Ovary (tissue), 7 donors: ENCODE measurements at regions not wholly inside any gene's neighbourhood (a gene's known extent, or its start where the extent isn't known, plus 50 kb on each side); places are given as distances from the start of the nearest gene placed in this dataset.

ENCODE experiments used
- DNase-seq, 5 donors: peaks; one replicate each; pipeline ENCODE4 v3.0.0-alpha.2; 2019 to 2020
- H3K27ac ChIP-seq, 2 donors: fragments of 200-600 bp; one replicate each; pipeline versions ENCODE4 v1.5.1 to v1.8.0; 2019 to 2022
- H3K27me3 ChIP-seq: fragments of 200-600 bp; one replicate; pipeline ENCODE4 v1.8.0; 2022
- H3K36me3 ChIP-seq: fragments of 200-600 bp; sonication (generic); one replicate; pipeline ENCODE4 v1.5.1; 2019
- H3K4me1 ChIP-seq: one replicate; pipeline ENCODE4 v1.8.1; 2013; ENCODE audit warnings: mild to moderate bottlenecking, moderate library complexity; ENCODE audit not compliant: insufficient read depth
- H3K4me3 ChIP-seq: fragments of 200-600 bp; sonication (generic); one replicate; pipeline ENCODE4 v1.5.1; 2017
- H3K9me3 ChIP-seq, 2 donors: fragments of 200-600 bp in 1 of 2; sonication (generic) in 1 of 2; one replicate each; pipeline versions ENCODE4 v1.5.1 to v1.8.1; 2013 to 2019; ENCODE audit warnings: mild to moderate bottlenecking in 1 of 2, moderate library complexity in 1 of 2
- CTCF ChIP-seq, 3 donors: fragments of 450-650 bp in 2 of 3; fragments of 200-600 bp in 1 of 3; IDR thresholded peaks; one replicate each; pipeline versions ENCODE4 v1.5.1 to v1.8.0; 2016 to 2022; ENCODE audit warnings: antibody characterized with exemption in 3 of 3, mild to moderate bottlenecking in 1 of 3
- EP300 ChIP-seq: sonication (generic); formaldehyde crosslinking; IDR thresholded peaks from one replicate; pipeline ENCODE4 v1.6.1; 2017; ENCODE audit warnings: antibody characterized with exemption
- POLR2A ChIP-seq: fragments of 450-650 bp; IDR thresholded peaks from one replicate; pipeline ENCODE4 v1.6.1; 2017; ENCODE audit warnings: antibody characterized with exemption, mild to moderate bottlenecking, moderate library complexity
- WGBS, 3 donors: extraction: QIAGEN DNeasy Blood & Tissue Kit in 1 of 3; methylation state at CpG; one replicate each; pipeline versions ENCODE4 v1.1.5 to v1.1.7; 2013 to 2017; 5-methylcytosine and 5-hydroxymethylcytosine counted together
- intact Hi-C, 4 donors: fragments of 100-400 bp; cut with DNase I; formaldehyde crosslinking; loops; one replicate each; pipeline versions ENCODE4 v1.11.0 to v1.15.1; 2022 to 2023
- donor health status: DM: no; HTN: no; CAD: no; lungs with moderate emphysema.
- donor health status: DM: no; HTN: no; CAD: no.
- donor health status: Bipolar disorder and iron deficiency.
- donor health status: DM: no; HTN: no; CAD: no.
- donor health status: DM: yes; HTN: yes; CAD: no.

DNA sequence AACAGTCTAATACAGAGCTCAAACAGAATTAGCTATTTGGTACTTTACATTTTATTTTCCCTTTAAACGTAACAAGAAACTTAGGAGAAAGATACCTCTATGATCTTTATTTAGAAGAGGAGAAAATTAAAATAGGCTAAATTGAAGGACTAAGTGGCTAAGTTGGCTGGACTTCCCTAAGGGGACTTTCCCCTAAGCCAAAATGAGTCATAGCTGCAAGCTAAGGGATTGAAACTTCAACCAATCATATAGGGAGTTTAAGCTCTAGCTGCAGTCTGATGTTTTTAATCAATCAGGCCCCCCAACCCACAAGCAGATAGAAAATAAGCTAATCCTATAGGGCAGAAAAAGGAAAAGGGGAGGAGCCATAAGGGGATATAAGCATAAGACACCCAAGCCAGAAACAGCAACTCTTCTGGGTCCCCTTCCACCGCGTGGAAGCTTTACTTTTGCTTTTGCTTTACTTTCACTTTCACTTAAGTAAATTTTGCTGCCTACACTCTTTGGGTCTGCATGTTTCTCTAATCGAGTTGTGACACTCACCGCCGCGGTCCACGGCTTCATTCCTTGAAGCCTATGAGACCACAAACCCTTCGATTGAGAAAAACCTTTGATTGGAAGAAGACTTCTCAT is 1108.5 kb upstream of the EPHA6 start:
- Histone ChIP-seq H3K36me3 (no peaks in the 10 kb centered on the region), H3K4me1 (no peaks in the 10 kb centered on the region), H3K27ac (no peak overlapping the region), H3K27me3 (no peaks in the 10 kb centered on the region), H3K4me3 (no peak overlapping the region), H3K9me3 (no peaks in the 10 kb centered on the region)
- DNase-seq, result no peak
- TF ChIP-seq CTCF (IDR thresholded peaks at IDR 0.05) (no peak), POLR2A (no peak), EP300 (no peak)
- WGBS, 3 donors, result 81 to 91% (median 82%) methylated on average over 9 of the region's 9 CpGs
- intact Hi-C loops, result no loop called here

DNA sequence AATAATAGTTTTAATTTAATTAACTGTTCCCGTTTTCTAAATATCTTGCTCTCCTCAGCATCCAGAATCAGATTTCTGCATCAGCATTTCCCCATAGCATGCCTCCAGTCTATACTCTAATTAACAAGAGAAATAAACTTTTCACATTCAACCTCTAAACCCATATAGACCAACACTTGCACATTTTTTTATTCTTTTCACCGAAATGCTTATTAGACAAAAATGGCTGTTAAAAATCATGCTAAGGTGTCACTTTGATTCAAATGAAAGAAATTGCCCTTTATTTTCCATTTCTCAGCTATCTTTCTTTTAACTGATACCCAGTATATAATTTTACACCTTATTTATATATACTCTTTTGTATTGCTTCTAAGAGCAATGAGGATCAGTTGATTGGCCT is 1107.1 kb upstream of the EPHA6 start:
- no peak overlapping the region for H3K4me3 ChIP-seq
- TF ChIP-seq CTCF (IDR thresholded peaks at IDR 0.05) (no peak), POLR2A (no peak), EP300 (no peak)
- H3K36me3 ChIP-seq, result no peaks in the 10 kb centered on the region
- intact Hi-C loops, result no loop called here
- H3K9me3 ChIP-seq, result no peaks in the 10 kb centered on the region
- H3K4me1 ChIP-seq, result no peaks in the 10 kb centered on the region
- H3K27me3 ChIP-seq, result no peaks in the 10 kb centered on the region
- H3K27ac ChIP-seq, result no peak overlapping the region
- 89% methylated on average over 2 of the region's 2 CpGs for WGBS, 3 donors
- no peak for DNase-seq

DNA sequence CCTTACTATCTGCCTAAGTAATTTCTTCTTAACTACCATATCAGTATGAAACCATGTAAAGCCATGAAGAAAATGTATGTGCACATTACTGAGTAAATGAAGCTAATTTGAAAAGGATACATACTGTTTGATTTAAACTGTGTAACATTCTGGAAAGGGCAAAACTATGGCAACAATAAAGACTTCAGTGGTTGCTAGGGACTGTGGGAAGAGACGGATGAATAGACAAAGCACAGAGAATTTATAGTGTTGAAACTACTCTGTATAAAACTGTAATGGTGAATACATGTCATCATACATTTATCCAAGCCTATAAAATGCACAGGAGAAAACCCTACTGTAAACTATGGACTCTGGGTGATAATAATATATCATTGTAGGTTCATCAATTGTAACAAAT is 1103.7 kb upstream of the EPHA6 start:
- Histone ChIP-seq H3K36me3 (no peaks in the 10 kb centered on the region), H3K27ac (no peak overlapping the region), H3K9me3 (no peaks in the 10 kb centered on the region), H3K27me3 (no peaks in the 10 kb centered on the region), H3K4me3 (no peak overlapping the region), H3K4me1 (no peaks in the 10 kb centered on the region)
- TF ChIP-seq CTCF (IDR thresholded peaks at IDR 0.05), result no peak
- TF ChIP-seq EP300, result no peak
- TF ChIP-seq POLR2A, result no peak
- intact Hi-C loops, result no loop called here
- DNase-seq, result no peak
- WGBS, 3 donors, result 87 to 91% (median 90%) methylated on average over 1 of the region's 1 CpG

- Histone ChIP-seq H3K4me3 (no peak overlapping the region), H3K27me3 (no peaks in the 10 kb centered on the region), H3K4me1 (no peaks in the 10 kb centered on the region), H3K9me3 (no peaks in the 10 kb centered on the region), H3K27ac (no peak overlapping the region), H3K36me3 (no peaks in the 10 kb centered on the region)
- intact Hi-C loops, result no loop called here
- TF ChIP-seq POLR2A, result no peak
- TF ChIP-seq EP300, result no peak
- no peak for TF ChIP-seq CTCF (IDR thresholded peaks at IDR 0.05)
- 82 to 92% (median 90%) methylated on average over 2 of the region's 2 CpGs for WGBS, 3 donors
- no peak for DNase-seq
Measured at GRCh38 chr3:95711789-95712188, 1102.6 kb upstream of the EPHA6 start.
